Activated CD4-positive, CD25-positive, alpha-beta regulatory T cell (primary cell): ENCODE measurements at regions not wholly inside any gene's neighbourhood (a gene's known extent, or its start where the extent isn't known, plus 50 kb on each side); places are given as distances from the start of the nearest gene placed in this dataset.

Source experiments
- DNase-seq, 4 experiments: peaks; one replicate each; lab custom pipeline; 2025; lab: John Stamatoyannopoulos, UW

GRCh38 chr3:94996743-94997142 is 933.9 kb downstream of the NSUN3 start:
- no peak for DNase-seq

GRCh38 chr3:95002438-95003046 is 939.7 kb downstream of the NSUN3 start:
- DNase-seq, result no peak

DNA sequence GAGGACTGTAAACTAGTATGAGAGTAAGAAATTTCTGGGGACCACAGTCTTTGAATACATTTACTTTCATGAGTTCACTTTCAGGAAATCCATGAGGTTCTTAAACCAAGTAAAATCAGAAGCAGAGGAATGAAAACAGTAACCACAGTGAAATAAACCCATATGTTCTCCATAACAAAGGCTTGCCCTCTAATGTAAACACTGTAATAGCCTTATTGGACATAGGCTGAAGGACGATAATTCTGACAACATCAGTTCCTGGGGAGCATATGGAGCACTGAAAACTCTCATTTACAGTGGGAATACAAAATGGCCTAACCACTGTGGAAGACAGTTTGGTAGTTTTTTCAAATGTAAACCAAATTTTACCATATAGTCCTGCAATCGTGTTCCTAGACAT is 965.8 kb downstream of the NSUN3 start:
- no peak for DNase-seq

DNA sequence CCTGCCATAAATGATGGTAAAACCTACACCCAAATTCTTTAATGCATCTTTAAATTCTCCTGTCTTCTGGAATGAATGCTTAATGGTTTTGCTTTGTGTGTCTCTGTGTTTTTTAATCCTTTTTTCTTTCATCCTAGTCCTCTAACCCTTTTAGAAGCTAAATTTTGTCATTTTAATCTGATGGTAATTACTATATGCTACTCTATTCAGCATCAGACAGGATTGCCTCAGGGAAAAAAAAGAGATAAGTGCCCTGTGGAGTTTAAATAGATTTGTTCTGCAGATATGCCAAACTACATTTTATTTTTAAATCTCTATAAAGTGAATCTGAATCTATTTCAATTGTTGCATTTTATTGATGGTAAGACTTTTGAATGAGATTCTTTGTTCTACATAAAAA is 966.8 kb downstream of the NSUN3 start:
- DNase-seq, result no peak

DNA sequence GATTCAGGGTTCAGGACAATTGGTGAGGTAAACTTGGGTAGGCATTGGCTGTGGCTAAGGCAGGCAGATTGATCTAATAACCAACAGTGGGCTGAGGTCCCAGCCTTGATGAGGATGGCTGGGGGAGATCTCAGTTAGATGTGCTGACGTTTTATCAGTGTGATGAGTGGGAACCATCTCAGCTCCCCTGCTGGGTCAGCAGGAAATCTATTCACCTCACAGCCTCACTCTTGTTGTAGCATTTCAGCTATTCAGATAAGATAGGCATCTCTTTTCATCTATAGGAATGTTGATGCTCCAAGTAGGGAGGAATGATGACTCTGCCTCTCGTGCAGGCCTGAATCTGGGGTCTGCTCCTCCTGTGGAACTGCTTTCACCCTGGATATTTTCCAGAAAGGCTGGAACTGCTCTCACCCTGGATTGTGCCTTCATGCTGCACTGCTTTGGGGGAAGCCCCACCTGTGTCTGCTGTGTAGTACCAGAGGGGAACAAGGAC is 973.7 kb downstream of the NSUN3 start:
- no peak for DNase-seq

GRCh38 chr3:95037097-95037496 is 974.2 kb downstream of the NSUN3 start:
- DNase-seq, result no peak

DNA sequence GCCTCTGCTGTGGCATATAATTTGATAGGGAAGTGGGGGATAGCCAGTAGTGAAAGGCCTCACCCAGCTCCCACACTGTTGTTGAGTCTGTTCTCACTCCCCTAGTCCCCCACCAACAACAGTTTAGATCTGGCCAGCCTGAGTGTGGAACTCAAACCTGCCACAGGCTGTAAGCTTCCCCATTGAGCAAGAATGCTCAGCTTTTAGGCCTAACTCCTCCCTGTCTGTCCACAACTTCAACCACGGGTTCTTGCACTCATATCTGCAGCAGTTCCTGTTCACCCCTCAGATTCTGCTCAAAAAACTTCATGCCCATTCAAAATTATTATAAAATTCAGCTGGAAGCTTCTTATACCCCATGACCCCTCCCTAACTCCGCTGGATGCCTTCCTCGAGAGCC is 975.1 kb downstream of the NSUN3 start:
- DNase-seq, result no peak

- DNase-seq, result no peak
These were observed 981.2 kb downstream of the NSUN3 start for GRCh38 chr3:95044101-95044500.

DNA sequence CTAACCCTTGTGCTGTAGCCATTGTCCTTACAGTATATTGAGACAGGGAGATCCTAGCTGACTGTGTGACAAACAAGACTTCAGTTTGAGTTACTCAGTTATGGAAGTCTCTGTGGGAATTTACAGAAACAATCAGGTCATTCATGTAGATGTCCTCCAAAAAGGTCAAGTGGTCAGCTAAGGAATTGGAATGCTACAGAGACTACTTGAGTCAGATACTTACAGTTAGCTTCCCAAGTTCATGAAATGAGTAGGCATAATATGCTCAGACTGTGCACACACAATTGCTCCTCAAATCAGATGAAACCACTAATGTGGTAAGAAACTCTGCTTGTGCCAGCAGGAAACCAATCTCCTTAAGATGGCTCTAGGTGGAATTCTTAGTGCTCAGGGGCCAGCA is 985.7 kb downstream of the NSUN3 start:
- no peak for DNase-seq

- no peak for DNase-seq
These were observed 987.0 kb downstream of the NSUN3 start for GRCh38 chr3:95049841-95050240.

DNA sequence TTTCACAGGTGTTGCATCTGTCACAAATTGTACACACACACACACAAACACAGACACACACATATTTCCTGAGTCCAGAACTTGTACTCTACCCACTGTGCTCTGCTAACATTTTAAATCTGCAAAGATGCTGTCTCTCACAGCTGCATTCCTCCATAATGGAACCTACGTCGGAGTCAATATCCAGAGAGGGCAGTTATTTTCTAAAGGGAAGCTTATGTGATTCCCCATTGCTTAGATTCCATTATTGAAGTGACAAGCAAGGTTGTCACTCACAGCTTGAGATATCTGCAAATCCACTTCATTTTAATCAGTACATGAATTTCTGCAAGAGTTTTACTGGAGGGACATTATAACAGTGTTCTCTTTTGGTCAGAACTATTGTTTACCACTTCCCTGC is 992.4 kb downstream of the NSUN3 start:
- DNase-seq, result no peak

- DNase-seq, result no peak
These were observed 1019.3 kb downstream of the NSUN3 start for GRCh38 chr3:95082191-95082590.

DNA sequence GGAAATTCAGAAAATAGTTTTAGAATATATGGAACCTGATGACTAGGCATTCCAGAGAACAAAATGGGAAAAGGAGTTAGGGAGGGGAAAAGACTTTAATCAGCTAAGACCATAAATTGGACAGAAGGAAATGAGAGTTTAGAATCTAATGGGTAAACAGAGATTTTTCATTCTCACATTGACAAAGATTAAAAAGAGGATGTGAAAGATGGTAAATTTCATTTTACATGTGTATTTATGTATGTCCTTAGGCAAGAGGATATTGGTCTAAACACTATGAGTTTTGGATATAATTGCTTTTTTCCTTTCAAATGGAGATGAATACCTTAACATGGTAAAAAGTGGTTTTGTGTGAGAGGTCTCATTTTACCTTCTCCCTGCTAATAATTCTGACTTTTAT is 1021.9 kb downstream of the NSUN3 start:
- no peak for DNase-seq

DNA sequence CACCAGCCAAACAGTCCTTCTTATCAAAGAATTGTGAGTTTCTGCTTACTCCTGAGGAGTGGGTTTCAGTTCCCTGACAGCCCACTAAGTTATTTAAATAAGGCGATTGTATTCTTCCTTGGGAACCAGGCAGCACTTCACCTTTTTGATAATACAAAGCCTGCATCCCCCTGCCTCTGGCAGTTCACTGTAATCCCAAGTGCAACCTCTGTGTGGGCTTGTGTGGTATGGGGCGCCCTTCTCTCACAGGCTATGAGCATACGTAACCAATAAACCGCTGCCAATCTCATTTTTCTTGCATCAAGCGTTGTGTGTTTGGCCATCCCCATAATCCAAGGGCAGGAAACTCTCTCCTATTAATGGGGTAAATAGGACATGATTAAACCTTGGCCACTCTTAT is 1025.6 kb downstream of the NSUN3 start:
- no peak for DNase-seq

- no peak for DNase-seq
These were observed 1034.6 kb downstream of the NSUN3 start for GRCh38 chr3:95097493-95097892.

- DNase-seq, result no peak
These were observed 1058.1 kb downstream of the NSUN3 start for GRCh38 chr3:95120921-95121320.

- DNase-seq, result no peak
These were observed 1060.2 kb downstream of the NSUN3 start for GRCh38 chr3:95123104-95123503.

- DNase-seq, result no peak
These were observed 1072.0 kb downstream of the NSUN3 start for GRCh38 chr3:95134693-95135413.

DNA sequence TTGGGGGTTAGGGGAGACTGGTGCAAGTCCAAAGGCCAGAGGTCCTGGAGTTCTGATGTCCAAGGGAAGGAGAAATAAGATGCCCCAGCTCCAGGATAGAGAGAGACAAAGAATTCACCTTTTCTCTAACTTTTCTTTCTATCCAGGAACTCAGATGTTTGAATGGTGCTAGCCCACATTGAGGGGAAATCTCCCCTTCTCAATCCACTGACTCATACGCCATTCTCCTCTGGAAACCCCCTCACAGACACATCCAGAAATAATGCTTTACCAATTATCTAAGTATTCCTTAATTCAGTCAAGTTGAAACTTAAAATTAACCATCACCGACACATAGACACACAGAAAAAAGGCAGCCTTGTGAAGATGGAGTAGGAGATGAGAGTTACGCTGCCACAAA is 1085.2 kb downstream of the NSUN3 start:
- no peak for DNase-seq

DNA sequence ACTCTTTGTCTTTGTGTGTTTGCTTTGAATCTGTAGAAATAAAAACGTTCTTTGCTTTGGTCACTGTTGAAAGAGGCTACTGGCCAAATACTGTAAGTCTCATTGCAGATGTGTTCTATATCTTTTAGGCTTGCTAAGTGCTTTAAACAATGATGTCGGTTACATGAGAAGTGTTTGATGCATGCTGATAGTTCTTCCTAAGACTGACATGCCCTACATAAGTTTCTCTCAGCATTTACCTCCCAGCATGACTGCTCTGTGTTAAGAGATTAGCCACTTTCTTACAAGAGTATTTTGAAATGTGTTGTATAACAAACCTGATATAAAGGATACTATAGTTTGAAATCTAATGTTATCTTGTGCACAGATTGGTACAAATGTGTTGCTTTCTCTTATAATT is 1088.7 kb downstream of the NSUN3 start:
- no peak for DNase-seq

- no peak for DNase-seq
These were observed 1091.9 kb downstream of the NSUN3 start for GRCh38 chr3:95154766-95155165.

GRCh38 chr3:95162794-95163193 is 1099.9 kb downstream of the NSUN3 start:
- DNase-seq, result no peak

DNA sequence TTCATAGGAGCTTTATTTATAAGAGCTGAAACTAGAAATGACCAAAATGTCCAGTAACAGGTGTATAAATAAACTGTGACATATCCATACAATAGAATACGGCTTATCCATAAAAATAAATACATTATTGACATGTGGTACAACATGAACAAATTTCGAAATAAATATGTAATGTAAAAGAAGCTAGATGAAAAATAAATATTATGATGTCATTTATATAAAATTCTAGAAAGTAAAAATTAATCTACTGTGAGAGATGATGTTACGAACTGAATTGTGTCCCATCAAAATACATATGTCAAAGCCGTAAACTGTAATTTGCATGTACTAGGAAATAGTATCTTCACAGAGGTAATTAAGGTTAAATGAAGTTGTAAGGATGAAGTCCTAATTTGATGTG is 1104.9 kb downstream of the NSUN3 start:
- no peak for DNase-seq

GRCh38 chr3:95168526-95168925 is 1105.7 kb downstream of the NSUN3 start:
- no peak for DNase-seq
